Esophagus muscularis mucosa (tissue), 4 donors: ENCODE measurements at regions not wholly inside any gene's neighbourhood (a gene's known extent, or its start where the extent isn't known, plus 50 kb on each side); places are given as distances from the start of the nearest gene placed in this dataset.

Experiments
- CTCF ChIP-seq, 3 experiments: fragments of 200-600 bp in 2 of 3; fragments of 450-650 bp in 1 of 3; sonication (generic) in 2 of 3; IDR thresholded peaks; one replicate each; pipeline ENCODE4 v1.5.1; 2017 to 2019; ENCODE audit warnings: antibody characterized with exemption in 3 of 3, mild to moderate bottlenecking in 2 of 3, moderate library complexity in 1 of 3
- EP300 ChIP-seq: sonication (generic); formaldehyde crosslinking; IDR thresholded peaks from one replicate; pipeline ENCODE4 v1.6.1; 2017; ENCODE audit warnings: antibody characterized with exemption
- POLR2A ChIP-seq: fragments of 450-650 bp; IDR thresholded peaks from one replicate; pipeline ENCODE4 v1.6.1; 2017; ENCODE audit warnings: antibody characterized with exemption, moderate library complexity, mild to moderate bottlenecking, low read depth
- POLR2AphosphoS5 ChIP-seq, 2 donors: sonication (generic); formaldehyde crosslinking; IDR thresholded peaks; one replicate each; pipeline ENCODE4 v1.6.1; 2017; ENCODE audit warnings: antibody characterized with exemption in 2 of 2

GRCh38 chr1:239840336-239840735, 251.3 kb upstream of the FMN2 start:
- TF ChIP-seq POLR2A: no peak
- TF ChIP-seq EP300: no peak
- TF ChIP-seq CTCF (IDR thresholded peaks at IDR 0.05): no peak
- no peak for TF ChIP-seq POLR2AphosphoS5 (IDR thresholded peaks at IDR 0.05)
